Brain microvascular endothelial cell (primary cell): ENCODE measurements at regions not wholly inside any gene's neighbourhood (a gene's known extent, or its start where the extent isn't known, plus 50 kb on each side); places are given as distances from the start of the nearest gene placed in this dataset.

Source experiments
- DNase-seq: peaks from one replicate; pipeline ENCODE4 v3.0.0-alpha.2; 2020
- H3K27ac ChIP-seq: fragments of 250-450 bp; sonication (Bioruptor Pico); 2 replicates; pipeline ENCODE4 v1.5.1; 2020; ENCODE audit warnings: mild to moderate bottlenecking, moderate library complexity
- H3K27me3 ChIP-seq: fragments of 250-450 bp; sonication (Bioruptor Pico); replicated peaks from 2 replicates; pipeline ENCODE4 v1.5.1; 2020; ENCODE audit warnings: mild to moderate bottlenecking
- H3K36me3 ChIP-seq: fragments of 250-450 bp; sonication (Bioruptor Pico); replicated peaks from 2 replicates; pipeline ENCODE4 v1.5.1; 2020; ENCODE audit warnings: mild to moderate bottlenecking
- H3K4me3 ChIP-seq: 2 replicates; pipeline ENCODE4 v1.5.1; 2011; ENCODE audit warnings: low read depth, mild to moderate bottlenecking, control low read depth, low read length, moderate library complexity
- CTCF ChIP-seq: IDR thresholded peaks from 2 replicates; pipeline ENCODE4 v1.5.1; 2011; ENCODE audit warnings: low read depth, mild to moderate bottlenecking, moderate library complexity, low read length, control low read depth, inconsistent platforms; ENCODE audit errors: missing control alignments
- in situ Hi-C: cut with HindIII; loops from 2 replicates; pipeline ENCODE4 v1.10.0; 2017; ENCODE audit warnings: low sequenced_read_pairs, low pct_ligation_motif_present

GRCh38 chr4:171281359-171281758, 531.8 kb upstream of the GALNTL6 start:
- DNase-seq = no peak
- no peak overlapping the region for H3K27ac ChIP-seq
- in situ Hi-C loops = no loop called here
- no peaks in the 10 kb centered on the region for H3K27me3 ChIP-seq
- no peak overlapping the region for H3K4me3 ChIP-seq
- TF ChIP-seq CTCF = no peak
- no peaks in the 10 kb centered on the region for H3K36me3 ChIP-seq

GRCh38 chr4:171279131-171279530, 534.1 kb upstream of the GALNTL6 start:
- no peak for TF ChIP-seq CTCF
- Histone ChIP-seq H3K27me3 (no peaks in the 10 kb centered on the region), H3K4me3 (no peak overlapping the region), H3K27ac (no peak overlapping the region), H3K36me3 (no peaks in the 10 kb centered on the region)
- no peak for DNase-seq
- in situ Hi-C loops = no loop called here

GRCh38 chr4:171266671-171267070, 546.5 kb upstream of the GALNTL6 start:
- no peak for TF ChIP-seq CTCF
- in situ Hi-C loops = no loop called here
- Histone ChIP-seq H3K36me3 (no peaks in the 10 kb centered on the region), H3K4me3 (no peak overlapping the region), H3K27me3 (no peaks in the 10 kb centered on the region), H3K27ac (no peak overlapping the region)
- DNase-seq = no peak

GRCh38 chr4:171265190-171265818, 547.9 kb upstream of the GALNTL6 start:
- no peaks in the 10 kb centered on the region for H3K36me3 ChIP-seq
- TF ChIP-seq CTCF = no peak
- in situ Hi-C loops = no loop called here

GRCh38 chr4:171256223-171256622, 557.0 kb upstream of the GALNTL6 start:
- no peak for TF ChIP-seq CTCF
- in situ Hi-C loops = no loop called here
- no peaks in the 10 kb centered on the region for H3K27me3 ChIP-seq
- H3K27ac ChIP-seq = no peak overlapping the region
- no peak overlapping the region for H3K4me3 ChIP-seq
- H3K36me3 ChIP-seq = no peaks in the 10 kb centered on the region
- no peak for DNase-seq

More at GRCh38 chr4:171265190-171265818, 547.9 kb upstream of the GALNTL6 start:
- Histone ChIP-seq H3K4me3 (no peak overlapping the region), H3K27me3 (no peaks in the 10 kb centered on the region), H3K27ac (no peak overlapping the region)
- DNase-seq = no peak

- Histone ChIP-seq H3K4me3 (no peak overlapping the region), H3K27ac (no peak overlapping the region), H3K36me3 (no peaks in the 10 kb centered on the region), H3K27me3 (no peaks in the 10 kb centered on the region)
- DNase-seq = no peak
- in situ Hi-C loops = no loop called here
- TF ChIP-seq CTCF = no peak
Measured at GRCh38 chr4:171246948-171247347, 566.3 kb upstream of the GALNTL6 start.
